ENCODE measurements at regions not wholly inside any gene's neighbourhood (a gene's known extent, or its start where the extent isn't known, plus 50 kb on each side); places are given as distances from the start of the nearest gene placed in this dataset.

GRCh38 chr5:4447657-4448056 lies 692.5 kb upstream of the ADAMTS16 start:
- TF ChIP-seq CTCF (conservative IDR thresholded peaks at IDR 0.05; ENCODE audit: low read depth in 2 of 2) (no peak), POLR2AphosphoS5 (IDR thresholded peaks at IDR 0.05; ENCODE audit: low read depth) (no peak), REST (IDR thresholded peaks at IDR 0.05; ENCODE audit: unreplicated experiment) (no peak), EZH2 (IDR thresholded peaks at IDR 0.05; ENCODE audit: low read depth, unreplicated experiment) (no peak), JUNB (IDR thresholded peaks at IDR 0.05; ENCODE audit: unreplicated experiment) (no peak), STAT1 (IDR thresholded peaks at IDR 0.05; ENCODE audit: unreplicated experiment) (no peak), EZH2phosphoT487 (IDR thresholded peaks at IDR 0.05; ENCODE audit: unreplicated experiment) (no peak)
- TF ChIP-seq, protein P1, sequence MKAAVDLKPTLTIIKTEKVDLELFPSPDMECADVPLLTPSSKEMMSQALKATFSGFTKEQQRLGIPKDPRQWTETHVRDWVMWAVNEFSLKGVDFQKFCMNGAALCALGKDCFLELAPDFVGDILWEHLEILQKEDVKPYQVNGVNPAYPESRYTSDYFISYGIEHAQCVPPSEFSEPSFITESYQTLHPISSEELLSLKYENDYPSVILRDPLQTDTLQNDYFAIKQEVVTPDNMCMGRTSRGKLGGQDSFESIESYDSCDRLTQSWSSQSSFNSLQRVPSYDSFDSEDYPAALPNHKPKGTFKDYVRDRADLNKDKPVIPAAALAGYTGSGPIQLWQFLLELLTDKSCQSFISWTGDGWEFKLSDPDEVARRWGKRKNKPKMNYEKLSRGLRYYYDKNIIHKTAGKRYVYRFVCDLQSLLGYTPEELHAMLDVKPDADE (IDR thresholded peaks at IDR 0.05), result no peak

Measured in GM23338 (cell line).